K562 (cell line): ENCODE measurements at regions not wholly inside any gene's neighbourhood (a gene's known extent, or its start where the extent isn't known, plus 50 kb on each side); places are given as distances from the start of the nearest gene placed in this dataset.

Experiments used
- ATAC-seq: fragments of 200-7000 bp; cut with Tn5 transposase; 3 replicates; pipeline ENCODE4 v1.9.1; 2020; ENCODE audit warnings: moderate library complexity
- BruUV-seq: library from RNA; stranded (reverse); fragments of 400-500 nt; replicated peaks from 2 replicates; lab custom pipeline; 2021; lab: Mats Ljungman, UMichigan
- CTCF ChIA-PET: fragments of 300-600 bp; formaldehyde crosslinking; extraction: SDS; loops from one replicate; lab custom pipeline; 2021; ENCODE audit warnings: low intra/inter-chr PET ratio; lab: Yijun Ruan, JAX
- POLR2A ChIA-PET: fragments of 300-600, 350-650 bp; sonication (Branson Sonifier 250); formaldehyde crosslinking; extraction: SDS; loops from one replicate; lab custom pipeline; 2021; ENCODE audit warnings: antibody characterized with exemption, inconsistent platforms; lab: Yijun Ruan, JAX
- DNase-seq, 4 experiments: peaks; one replicate each; pipeline versions ENCODE4 v3.0.0 to v3.0.0-alpha.2; 2011 to 2018; ENCODE audit warnings: low spot score in 3 of 4, mixed read lengths in 3 of 4; ENCODE audit errors: extremely low read depth in 1 of 4
- FAIRE-seq: peaks from 2 replicates; lab custom pipeline; 2011; peaks lifted over from hg19 to GRCh38; lab: Jason Lieb, UNC
- H2AFZ ChIP-seq: 2 replicates; pipeline ENCODE4 v1.6.0; 2011; ENCODE audit warnings: low read depth, low read length, control low read depth, inconsistent platforms
- H3K27ac ChIP-seq: fragments of 200-600 bp; 3 replicates; pipeline ENCODE4 v1.8.0; 2011; ENCODE audit warnings: low read depth, mild to moderate bottlenecking, control low read depth, inconsistent platforms, low read length, moderate library complexity, mixed read lengths; ENCODE audit errors: extremely low read depth
- H3K27me3 ChIP-seq, 2 experiments: fragments of 300-600 bp in 1 of 2; 2 replicates in 1 of 2; 3 replicates in 1 of 2; pipeline versions ENCODE4 v1.6.0 to v1.8.0; 2011; ENCODE audit warnings: inconsistent platforms in 2 of 2, low read length in 2 of 2, mild to moderate bottlenecking in 1 of 2, mixed read lengths in 1 of 2, moderate library complexity in 1 of 2; ENCODE audit not compliant: control insufficient read depth in 2 of 2, insufficient read depth in 2 of 2
- H3K36me3 ChIP-seq: fragments of 300-600 bp; 3 replicates; pipeline ENCODE4 v1.8.0; 2011; ENCODE audit warnings: mild to moderate bottlenecking, low read length, inconsistent platforms; ENCODE audit not compliant: control insufficient read depth, insufficient read depth
- H3K4me1 ChIP-seq, 2 experiments: fragments of 200-600 bp in 1 of 2; replicated peaks in 1 of 2; 2 replicates in 1 of 2; 3 replicates in 1 of 2; pipeline versions ENCODE4 v1.5.1 to v1.8.0; 2011; ENCODE audit warnings: inconsistent platforms in 2 of 2, low read length in 2 of 2, mild to moderate bottlenecking in 1 of 2, mixed read lengths in 1 of 2, moderate library complexity in 1 of 2; ENCODE audit not compliant: control insufficient read depth in 2 of 2, insufficient read depth in 2 of 2
- H3K4me2 ChIP-seq: 2 replicates; pipeline ENCODE4 v1.6.1; 2011; ENCODE audit warnings: low read length, control low read depth, inconsistent platforms, mixed read lengths; ENCODE audit not compliant: insufficient read depth
- H3K4me3 ChIP-seq: fragments of 200-600 bp; sonication (generic), shearing (Covaris generic); 2 replicates; pipeline ENCODE4 v1.5.1; 2016; ENCODE audit warnings: control low read depth, inconsistent platforms
- H3K79me2 ChIP-seq: fragments of 200-600 bp; 3 replicates; pipeline ENCODE4 v1.8.0; 2011; ENCODE audit warnings: low read length, inconsistent platforms; ENCODE audit not compliant: control insufficient read depth, insufficient read depth
- H3K9ac ChIP-seq, 2 experiments: 2 replicates each; pipeline versions ENCODE4 v1.6.0 to v1.6.1; 2011; ENCODE audit warnings: low read depth in 2 of 2, low read length in 2 of 2, control low read depth in 1 of 2, inconsistent platforms in 1 of 2, mild to moderate bottlenecking in 1 of 2, mixed read lengths in 1 of 2; ENCODE audit not compliant: insufficient read depth in 1 of 2
- H3K9me1 ChIP-seq: one replicate; pipeline ENCODE4 v1.6.0; 2011; ENCODE audit warnings: inconsistent platforms, mild to moderate bottlenecking, low read length, moderate library complexity; ENCODE audit not compliant: control insufficient read depth, insufficient read depth
- H3K9me3 ChIP-seq: replicated peaks from 2 replicates; pipeline ENCODE4 v1.5.1; 2011; ENCODE audit warnings: low read depth, low read length, inconsistent platforms; ENCODE audit not compliant: control insufficient read depth, insufficient read depth
- H4K20me1 ChIP-seq: replicated peaks from 2 replicates; pipeline ENCODE4 v1.6.1; 2011; ENCODE audit warnings: low read length, inconsistent platforms, mixed read lengths; ENCODE audit not compliant: control insufficient read depth, insufficient read depth
- CXXC5 ChIP-seq: fragments of 250-450 bp; sonication (Bioruptor Pico); IDR thresholded peaks from 2 replicates; pipeline ENCODE4 v1.8.0; 2022; ENCODE audit warnings: inconsistent platforms, mild to moderate bottlenecking, moderate library complexity
- JUN ChIP-seq, 2 experiments: sonication (generic) in 1 of 2; formaldehyde crosslinking in 1 of 2; IDR thresholded peaks; 2 replicates each; pipeline versions ENCODE4 v1.6.1 to v1.8.0; 2012 to 2022; ENCODE audit warnings: borderline replicate concordance in 2 of 2, mild to moderate bottlenecking in 2 of 2, improper control_type of control experiment in 1 of 2, low read depth in 1 of 2, low read length in 1 of 2, missing genetic modification reagents in 1 of 2
- MCM5 ChIP-seq: fragments of 450-650 bp; IDR thresholded peaks from 2 replicates; pipeline ENCODE4 v1.6.1; 2016; ENCODE audit warnings: low read depth
- RBM22 ChIP-seq: fragments of 200-400 bp; formaldehyde crosslinking; IDR thresholded peaks from 2 replicates; pipeline ENCODE4 v1.6.1; 2018; ENCODE audit warnings: low read length, low read depth; ENCODE audit not compliant: poor library complexity, severe bottlenecking
- RBM25 ChIP-seq: fragments of 200-400 bp; formaldehyde crosslinking; IDR thresholded peaks from 2 replicates; pipeline ENCODE4 v1.6.1; 2018; ENCODE audit warnings: low read length, low read depth, moderate library complexity; ENCODE audit not compliant: severe bottlenecking
- SMAD4 ChIP-seq: fragments of 250-450 bp; sonication (Bioruptor Pico); conservative IDR thresholded peaks from 2 replicates; pipeline ENCODE4 v1.8.0; 2021; ENCODE audit warnings: inconsistent platforms, mild to moderate bottlenecking, moderate library complexity
- ZFP36 ChIP-seq: fragments of 150-350 bp; IDR thresholded peaks from 2 replicates; pipeline ENCODE4 v1.6.1; 2018; ENCODE audit warnings: low read length, low read depth; ENCODE audit not compliant: partially characterized antibody
- WGBS: fragments of 100-300 bp; shearing (Covaris generic); methylation state at CpG from one replicate; pipeline ENCODE4 v1.1.6; 2016; ENCODE audit warnings: low coverage, mixed read lengths; ENCODE audit not compliant: insufficient coverage; ENCODE audit errors: missing lambda C conversion rate; 5-methylcytosine and 5-hydroxymethylcytosine counted together
- in situ Hi-C: fragments of 300-500 bp; cut with MboI; formaldehyde crosslinking; loops from 4 replicates; pipeline ENCODE4 v1.15.0; 2018; ENCODE audit warnings: inconsistent platforms, mixed read lengths
- intact Hi-C: fragments of 100-400 bp; cut with micrococcal nuclease; formaldehyde crosslinking; loops from 2 replicates; pipeline ENCODE4 v1.14.2; 2022
- TF ChIP-seq, protein P1 (sequence below): sonication (generic); formaldehyde crosslinking; IDR thresholded peaks from 2 replicates; pipeline ENCODE4 v1.8.0; 2022; ENCODE audit warnings: mild to moderate bottlenecking, missing genetic modification reagents

DNA sequence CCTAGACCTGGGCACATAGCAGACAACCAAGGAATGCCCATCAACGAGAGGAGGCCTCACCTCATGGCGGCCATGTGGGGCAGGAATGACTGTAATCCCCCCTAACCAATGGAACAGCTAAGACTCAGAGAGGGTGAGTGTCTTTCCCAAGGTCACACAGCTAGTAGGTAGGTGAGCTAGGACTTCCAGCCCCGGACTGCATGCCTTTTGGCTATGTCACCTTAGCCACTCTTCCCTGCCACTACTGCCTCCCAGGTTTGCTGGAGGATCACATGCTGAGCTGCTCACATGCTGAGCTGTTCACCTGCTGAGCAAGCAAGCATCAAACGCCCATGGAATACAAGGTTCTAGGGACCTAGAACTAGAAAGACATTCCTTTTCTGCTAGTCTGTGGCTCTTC, 188.5 kb upstream of the PMEPA1 start:
- Histone ChIP-seq H2AFZ (no peak overlapping the region), H3K9ac (no peak overlapping the region), H3K27ac (no peak overlapping the region), H3K9me1 (no peaks in the 10 kb centered on the region), H3K27me3 (peaks cover 0 to 15% of the 10 kb centered on the region in 2 experiments; a peak in 2 of 5 replicates), H4K20me1 (peaks cover 5% of the 10 kb centered on the region; the same call in 1 of the 2 replicates), H3K4me1 (no peaks in the 10 kb centered on the region), H3K9me3 (no peaks in the 10 kb centered on the region), H3K36me3 (no peaks in the 10 kb centered on the region), H3K4me2 (no peak overlapping the region), H3K79me2 (no peaks in the 10 kb centered on the region), H3K4me3 (no peak overlapping the region)
- BruUV-seq, result no TSS peak
- CTCF ChIA-PET, result no interaction called here
- DNase-seq, result no peak
- no peak for ATAC-seq
- POLR2A ChIA-PET, result interaction anchor here (0.6 to 0.7 kb wide), 2 partner anchors 287 to 563 kb away, joined by 3 read pairs; no protein-coding TSS in a partner anchor
- TF ChIP-seq RBM25 (peak; percentile 15), RBM22 (no peak), ZFP36 (peak; percentile 47)
- intact Hi-C loops, result no loop called here
- WGBS, result 0% methylated on average over 4 of the region's 4 CpGs
- no peak for FAIRE-seq
- in situ Hi-C loops, result no loop called here

DNA sequence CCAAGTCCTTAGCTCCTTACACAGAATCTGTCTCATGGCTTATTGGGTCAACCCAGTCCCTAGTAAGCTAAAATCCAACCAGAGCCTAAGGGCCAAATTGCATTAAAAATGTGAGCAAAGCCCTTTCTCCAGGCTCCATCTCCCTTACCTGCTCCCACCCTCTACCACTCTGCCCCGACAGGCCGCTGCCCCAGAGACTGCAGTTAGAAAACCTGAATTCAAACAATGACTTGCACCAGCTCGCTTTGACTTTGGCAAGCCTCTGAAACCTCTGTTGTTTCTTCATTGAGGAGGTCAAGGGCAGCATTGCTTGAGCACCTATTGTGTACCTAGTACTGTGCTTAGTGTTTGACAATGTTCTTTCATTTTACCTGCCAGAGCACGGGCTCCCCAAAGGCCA, 188.1 kb upstream of the PMEPA1 start:
- FAIRE-seq (no peak), DNase-seq (no peak), ATAC-seq (no peak)
- H3K9me3 ChIP-seq, result no peaks in the 10 kb centered on the region
- H3K36me3 ChIP-seq, result no peaks in the 10 kb centered on the region
- intact Hi-C loops (no loop called here), in situ Hi-C loops (no loop called here)
- H3K4me3 ChIP-seq, result no peak overlapping the region
- H3K9me1 ChIP-seq, result no peaks in the 10 kb centered on the region
- ChIA-PET POLR2A (interaction anchor here (0.6 to 0.7 kb wide), 2 partner anchors 288 to 563 kb away, joined by 3 read pairs; no protein-coding TSS in a partner anchor), CTCF (no interaction called here)
- BruUV-seq, result no TSS peak
- peaks cover 5% of the 10 kb centered on the region; the same call in 1 of the 2 replicates for H4K20me1 ChIP-seq
- no peak for TF ChIP-seq CXXC5 (CRISPR knock-in tag)
- TF ChIP-seq, protein P1, sequence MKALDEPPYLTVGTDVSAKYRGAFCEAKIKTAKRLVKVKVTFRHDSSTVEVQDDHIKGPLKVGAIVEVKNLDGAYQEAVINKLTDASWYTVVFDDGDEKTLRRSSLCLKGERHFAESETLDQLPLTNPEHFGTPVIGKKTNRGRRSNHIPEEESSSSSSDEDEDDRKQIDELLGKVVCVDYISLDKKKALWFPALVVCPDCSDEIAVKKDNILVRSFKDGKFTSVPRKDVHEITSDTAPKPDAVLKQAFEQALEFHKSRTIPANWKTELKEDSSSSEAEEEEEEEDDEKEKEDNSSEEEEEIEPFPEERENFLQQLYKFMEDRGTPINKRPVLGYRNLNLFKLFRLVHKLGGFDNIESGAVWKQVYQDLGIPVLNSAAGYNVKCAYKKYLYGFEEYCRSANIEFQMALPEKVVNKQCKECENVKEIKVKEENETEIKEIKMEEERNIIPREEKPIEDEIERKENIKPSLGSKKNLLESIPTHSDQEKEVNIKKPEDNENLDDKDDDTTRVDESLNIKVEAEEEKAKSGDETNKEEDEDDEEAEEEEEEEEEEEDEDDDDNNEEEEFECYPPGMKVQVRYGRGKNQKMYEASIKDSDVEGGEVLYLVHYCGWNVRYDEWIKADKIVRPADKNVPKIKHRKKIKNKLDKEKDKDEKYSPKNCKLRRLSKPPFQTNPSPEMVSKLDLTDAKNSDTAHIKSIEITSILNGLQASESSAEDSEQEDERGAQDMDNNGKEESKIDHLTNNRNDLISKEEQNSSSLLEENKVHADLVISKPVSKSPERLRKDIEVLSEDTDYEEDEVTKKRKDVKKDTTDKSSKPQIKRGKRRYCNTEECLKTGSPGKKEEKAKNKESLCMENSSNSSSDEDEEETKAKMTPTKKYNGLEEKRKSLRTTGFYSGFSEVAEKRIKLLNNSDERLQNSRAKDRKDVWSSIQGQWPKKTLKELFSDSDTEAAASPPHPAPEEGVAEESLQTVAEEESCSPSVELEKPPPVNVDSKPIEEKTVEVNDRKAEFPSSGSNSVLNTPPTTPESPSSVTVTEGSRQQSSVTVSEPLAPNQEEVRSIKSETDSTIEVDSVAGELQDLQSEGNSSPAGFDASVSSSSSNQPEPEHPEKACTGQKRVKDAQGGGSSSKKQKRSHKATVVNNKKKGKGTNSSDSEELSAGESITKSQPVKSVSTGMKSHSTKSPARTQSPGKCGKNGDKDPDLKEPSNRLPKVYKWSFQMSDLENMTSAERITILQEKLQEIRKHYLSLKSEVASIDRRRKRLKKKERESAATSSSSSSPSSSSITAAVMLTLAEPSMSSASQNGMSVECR (CRISPR knock-in tag), result no peak
- TF ChIP-seq JUN (IDR thresholded peaks at IDR 0.05; ENCODE audit: borderline replicate concordance, low read depth, low read length), result no peak
- TF ChIP-seq JUN (CRISPR knock-in tag; IDR thresholded peaks at IDR 0.05; ENCODE audit: borderline replicate concordance), result no peak
- no peak for TF ChIP-seq SMAD4
- no peak for TF ChIP-seq MCM5
- no peak overlapping the region for H3K9ac ChIP-seq
- no peak overlapping the region for H3K4me2 ChIP-seq
- no peak overlapping the region for H3K27ac ChIP-seq
- peaks cover 0 to 15% of the 10 kb centered on the region in 2 experiments; a peak in 2 of 5 replicates for H3K27me3 ChIP-seq
- H3K79me2 ChIP-seq, result no peaks in the 10 kb centered on the region
- no peak overlapping the region for H2AFZ ChIP-seq
- no peaks in the 10 kb centered on the region for H3K4me1 ChIP-seq
- 0% methylated on average over 4 of the region's 4 CpGs for WGBS
